Cardiac septum (tissue), 1 donor: ENCODE measurements at regions not wholly inside any gene's neighbourhood (a gene's known extent, or its start where the extent isn't known, plus 50 kb on each side); places are given as distances from the start of the nearest gene placed in this dataset.
"Not testable (repeated sequence)": the region's sequence is repeated elsewhere in the genome, so short reads cannot be mapped to it uniquely, and the experiment has no call there.

Experiments
- DNase-seq: peaks from one replicate; pipeline ENCODE4 v3.0.0-alpha.2; 2020; ENCODE audit warnings: low spot score
- intact Hi-C: fragments of 100-400 bp; cut with DNase I; formaldehyde crosslinking; loops from one replicate; pipeline ENCODE4 v1.14.0; 2022
- donor health status: DM: no; HTN: no; CAD: no.

DNA sequence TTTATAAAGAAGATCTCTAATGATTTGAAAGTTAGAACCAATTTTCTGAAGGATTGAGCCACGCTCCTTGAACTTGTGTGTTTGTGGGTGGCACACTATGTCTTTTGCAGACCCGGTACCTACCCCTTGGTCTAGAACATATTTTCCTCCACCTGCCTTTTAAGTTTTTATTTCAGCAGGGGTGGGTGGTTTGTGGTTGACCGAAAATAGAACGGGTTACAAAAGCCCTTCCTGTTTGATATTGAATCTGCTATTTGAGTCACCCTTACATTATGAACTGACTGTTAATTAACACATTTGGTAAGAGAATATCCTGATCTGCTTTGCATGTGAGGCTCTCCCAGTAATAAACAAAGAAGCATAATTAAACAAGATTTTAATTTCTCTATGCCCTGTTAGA, 697.5 kb downstream of the GOLGA6L6 start:
- DNase-seq, intact Hi-C loops: not testable (repeated sequence)
